ENCODE measurements at regions not wholly inside any gene's neighbourhood (a gene's known extent, or its start where the extent isn't known, plus 50 kb on each side); places are given as distances from the start of the nearest gene placed in this dataset.
"Not testable (repeated sequence)": the region's sequence is repeated elsewhere in the genome, so short reads cannot be mapped to it uniquely, and the experiment has no call there.

- no peak for DNase-seq (ENCODE audit: low spot score)
These were observed 79.4 kb downstream of the IGLL1 start for GRCh38 chr22:23500508-23501260.

- no peak for DNase-seq (ENCODE audit: low spot score)
These were observed 80.1 kb downstream of the IGLL1 start for GRCh38 chr22:23499845-23500500.

- no peak for DNase-seq (ENCODE audit: low spot score)
These were observed 81.0 kb downstream of the IGLL1 start for GRCh38 chr22:23498811-23499798.

- not testable (repeated sequence) for DNase-seq (ENCODE audit: low spot score)
These were observed 82.2 kb downstream of the IGLL1 start for GRCh38 chr22:23497889-23498288.

DNA sequence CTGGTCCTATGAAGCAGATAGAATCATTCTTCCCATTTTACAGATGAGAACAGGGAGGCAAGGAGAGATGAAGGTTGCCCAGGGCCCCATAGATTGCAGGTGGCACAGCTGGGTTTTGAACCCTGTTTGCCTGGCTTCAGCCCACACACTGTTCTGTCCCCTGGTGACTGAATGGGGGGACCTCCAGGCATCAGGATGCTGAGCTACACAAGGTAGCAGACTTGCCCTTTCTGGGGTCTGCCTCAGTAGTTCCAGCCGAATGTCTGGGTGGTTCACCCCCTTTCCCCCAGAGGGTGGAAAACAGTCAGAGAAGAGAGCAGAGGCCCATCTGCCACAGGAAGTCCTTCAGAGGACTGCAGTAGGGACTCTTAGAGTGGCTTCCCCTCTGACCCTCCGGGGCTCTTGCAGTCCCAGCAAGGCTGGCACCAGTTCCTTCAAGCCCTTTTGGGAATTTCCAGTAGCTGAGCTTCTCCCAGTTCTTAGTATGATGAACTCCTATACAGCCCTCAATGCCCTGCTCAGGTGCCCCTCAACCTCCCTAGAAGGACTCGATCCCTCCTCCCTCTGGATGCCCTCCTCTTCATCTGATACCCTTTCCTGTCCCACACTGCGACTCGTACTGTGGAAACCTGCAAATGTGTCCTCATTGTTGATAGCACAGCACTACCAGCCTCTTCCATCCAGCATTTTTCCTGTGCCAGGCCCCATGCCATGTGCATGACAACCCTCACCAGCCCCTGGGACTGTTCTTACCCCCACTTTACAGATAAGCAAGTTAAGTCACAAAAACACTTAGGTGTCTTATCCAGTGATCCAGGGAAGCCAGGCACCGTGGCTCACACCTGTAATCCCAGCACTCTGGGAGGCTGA lies 82.8 kb downstream of the IGLL1 start:
- DNase-seq (ENCODE audit: low spot score), result no peak

DNA sequence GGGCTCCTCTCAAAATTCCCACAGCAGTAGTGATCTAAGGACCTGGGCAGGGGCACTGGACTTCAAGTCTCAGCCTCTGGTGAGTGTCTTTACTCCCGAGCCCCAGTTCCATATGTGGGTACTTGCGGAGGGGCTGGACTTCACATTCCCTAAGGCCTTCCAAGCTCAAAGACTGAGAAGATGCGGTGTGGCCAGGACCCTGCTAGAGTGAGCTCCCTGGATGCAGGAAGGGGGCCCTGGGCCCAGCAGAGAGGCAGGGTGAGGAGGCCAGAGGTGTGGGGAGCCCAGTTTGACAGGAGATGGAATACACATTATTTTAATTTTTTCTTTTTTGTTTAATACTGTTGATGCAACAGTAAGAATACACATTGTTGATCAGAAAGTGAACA lies 83.7 kb downstream of the IGLL1 start:
- no peak for DNase-seq (ENCODE audit: low spot score)

GRCh38 chr22:23495614-23496444 lies 84.3 kb downstream of the IGLL1 start:
- DNase-seq (ENCODE audit: low spot score), result no peak

DNA sequence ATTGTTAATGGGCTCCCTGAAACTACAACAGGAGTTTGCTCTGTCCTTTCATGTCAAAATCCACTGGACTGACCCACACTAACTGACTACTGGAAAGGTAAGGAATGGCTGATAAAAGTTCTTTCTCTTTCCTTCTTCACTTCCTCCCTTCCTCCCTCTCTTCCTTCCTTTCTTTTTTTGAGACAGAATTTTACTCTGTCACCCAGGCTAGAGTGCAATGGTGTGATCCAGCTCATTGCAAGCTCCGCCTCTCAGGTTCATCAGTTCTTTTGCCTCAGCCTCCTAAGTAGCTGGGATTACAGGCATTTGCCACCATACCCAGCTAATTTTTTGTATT lies 85.2 kb downstream of the IGLL1 start:
- DNase-seq (ENCODE audit: low spot score), result no peak

DNA sequence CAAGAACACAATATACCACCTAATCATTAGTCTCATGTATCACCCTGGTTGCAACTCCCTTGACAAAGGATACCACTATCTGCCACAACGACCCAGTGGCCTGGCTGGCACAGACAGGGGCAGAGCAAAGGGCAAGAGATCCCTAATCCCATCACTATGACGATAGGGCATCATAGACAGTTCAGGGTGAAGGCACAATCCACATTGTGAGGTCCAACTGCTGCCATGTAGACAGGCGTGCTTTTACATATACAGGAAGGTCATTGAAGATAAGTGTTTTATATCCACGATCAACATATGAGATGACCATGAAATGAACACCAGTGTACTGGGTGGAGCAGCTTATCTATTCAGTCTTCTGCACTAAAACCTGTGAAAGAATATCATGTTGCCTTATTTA lies 94.6 kb downstream of the IGLL1 start:
- DNase-seq (ENCODE audit: low spot score), result no peak

- no peak for DNase-seq (ENCODE audit: low spot score)
These were observed 95.4 kb downstream of the IGLL1 start for GRCh38 chr22:23484651-23485050.

GRCh38 chr22:23481369-23481768 lies 98.7 kb downstream of the IGLL1 start:
- no peak for DNase-seq (ENCODE audit: low spot score)

- DNase-seq (ENCODE audit: low spot score), result no peak
These were observed 101.9 kb downstream of the IGLL1 start for GRCh38 chr22:23478175-23478574.

GRCh38 chr22:23474531-23474930 lies 105.6 kb downstream of the IGLL1 start:
- DNase-seq (ENCODE audit: low spot score), result not testable (repeated sequence)

GRCh38 chr22:23473901-23474300 lies 106.2 kb downstream of the IGLL1 start:
- no peak for DNase-seq (ENCODE audit: low spot score)

- DNase-seq (ENCODE audit: low spot score), result not testable (repeated sequence)
These were observed 107.7 kb downstream of the IGLL1 start for GRCh38 chr22:23472376-23472775.

DNA sequence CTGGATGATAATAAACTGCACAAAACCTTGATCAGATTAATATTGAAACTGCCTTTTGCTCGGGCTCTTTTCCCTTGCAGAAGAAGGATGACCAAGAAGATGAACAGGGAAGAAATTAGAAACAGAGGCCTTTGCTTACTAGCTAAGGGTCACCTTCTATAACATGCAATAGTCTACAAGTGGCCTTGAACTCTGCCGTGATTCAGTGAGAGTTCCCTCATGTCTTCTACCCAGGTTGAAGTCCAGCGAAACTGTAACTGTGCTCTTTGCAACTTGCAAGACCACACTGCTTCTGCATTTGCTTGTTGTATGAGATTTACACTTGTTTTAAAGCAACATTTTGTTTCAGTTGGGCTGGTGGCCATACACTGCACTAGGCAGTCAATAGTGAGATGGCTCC lies 108.4 kb downstream of the IGLL1 start:
- DNase-seq (ENCODE audit: low spot score), result no peak

DNA sequence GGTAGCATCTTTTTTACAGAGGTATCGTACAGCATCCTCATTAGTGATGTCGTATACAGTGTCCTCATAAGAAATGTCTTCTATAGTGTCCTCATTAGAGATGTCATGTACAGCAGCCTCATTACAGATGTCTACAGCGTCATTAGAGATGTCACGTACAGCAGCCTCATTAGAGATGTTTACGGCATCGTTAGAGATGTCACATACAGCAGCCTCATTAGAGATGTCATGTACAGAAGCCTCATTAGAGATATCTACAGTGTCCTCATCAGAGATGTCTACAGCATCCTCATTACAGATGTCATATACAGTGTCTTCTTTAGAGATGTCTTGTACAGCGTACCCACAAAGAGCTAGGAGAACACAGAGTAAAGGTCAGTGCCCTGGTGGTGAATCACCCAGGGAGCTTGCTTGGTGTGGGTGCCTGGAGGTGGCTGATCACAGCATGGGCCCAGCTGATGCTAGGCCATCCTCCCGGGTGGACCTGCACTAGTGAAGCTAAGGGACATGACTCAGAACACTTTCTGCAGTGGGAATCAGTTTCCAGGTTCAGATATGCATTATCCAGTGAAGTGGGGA lies 109.2 kb downstream of the IGLL1 start:
- no peak for DNase-seq (ENCODE audit: low spot score)

- no peak for DNase-seq (ENCODE audit: low spot score)
These were observed 112.3 kb downstream of the IGLL1 start for GRCh38 chr22:23467721-23468294.

DNA sequence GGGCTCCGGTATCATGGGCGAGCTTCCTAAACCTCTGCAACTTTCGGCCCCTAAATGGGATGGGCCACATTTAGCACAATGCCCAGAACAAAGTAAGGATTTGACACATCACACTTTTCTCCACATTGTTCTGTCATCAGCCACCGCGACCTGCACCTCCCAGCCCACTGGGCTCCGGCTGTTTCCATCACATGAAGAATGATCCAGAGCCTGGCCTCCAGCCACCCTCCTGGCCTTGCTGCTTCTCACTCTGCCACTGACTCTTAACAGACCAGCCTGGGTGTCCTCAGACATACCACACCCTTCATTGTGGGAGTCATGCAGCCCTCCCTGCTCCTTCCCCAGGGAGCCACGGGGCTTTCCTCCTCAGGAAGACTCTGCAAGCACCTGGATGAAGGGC lies 113.7 kb downstream of the IGLL1 start:
- DNase-seq (ENCODE audit: low spot score), result no peak

DNA sequence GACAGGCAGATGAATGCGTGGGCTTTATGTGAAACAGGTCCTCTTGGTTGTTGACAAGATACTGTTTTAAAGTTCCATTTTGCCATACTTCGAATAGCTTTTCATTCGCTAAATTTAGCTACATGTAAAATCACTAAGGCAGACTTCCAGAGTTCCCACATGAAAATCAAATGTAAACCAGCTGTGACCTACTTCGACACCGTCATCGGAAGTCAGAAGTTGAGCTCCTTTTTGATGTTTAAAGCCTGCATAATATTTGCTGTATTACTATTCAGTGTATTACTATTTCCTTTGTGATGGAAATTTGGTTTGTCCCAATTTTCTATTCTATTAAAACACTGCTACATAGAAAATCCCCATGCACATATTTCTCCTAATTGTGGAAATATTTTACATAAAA lies 115.3 kb downstream of the IGLL1 start:
- not testable (repeated sequence) for DNase-seq (ENCODE audit: low spot score)
